DND-41 (cell line): ENCODE measurements at regions not wholly inside any gene's neighbourhood (a gene's known extent, or its start where the extent isn't known, plus 50 kb on each side); places are given as distances from the start of the nearest gene placed in this dataset.

Experiments
- EZH2 ChIP-seq: IDR thresholded peaks from 3 replicates; pipeline ENCODE4 v1.6.1; 2012; ENCODE audit warnings: borderline replicate concordance, low read depth, mild to moderate bottlenecking, moderate library complexity, low read length, inconsistent platforms; ENCODE audit not compliant: severe bottlenecking
- TF ChIP-seq, protein P1 (sequence below): IDR thresholded peaks from 2 replicates; pipeline ENCODE4 v1.5.1; 2012; ENCODE audit warnings: borderline replicate concordance, low read length, moderate library complexity, mild to moderate bottlenecking; ENCODE audit not compliant: poor library complexity, severe bottlenecking; ENCODE audit errors: extremely low read depth

DNA sequence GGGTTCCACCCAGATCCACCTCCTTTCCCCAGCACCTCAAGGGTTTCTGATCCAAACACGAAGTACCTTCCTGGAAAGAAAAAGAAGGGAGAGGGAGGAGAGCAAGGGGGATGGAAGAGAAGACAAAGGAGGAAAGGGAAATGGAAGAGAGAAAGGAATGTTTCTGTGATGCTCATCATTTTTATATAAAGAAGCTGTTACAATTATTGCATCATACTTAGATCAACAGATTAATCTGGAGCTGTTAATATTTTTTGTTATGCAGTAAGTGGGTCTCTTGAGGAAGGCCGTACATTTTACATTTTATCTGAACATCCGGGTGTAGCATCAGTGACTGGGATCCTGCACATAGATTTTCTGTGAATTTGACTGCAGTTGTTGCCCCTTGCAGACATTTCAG, 60.6 kb upstream of the NEDD4L start:
- TF ChIP-seq, protein P1, sequence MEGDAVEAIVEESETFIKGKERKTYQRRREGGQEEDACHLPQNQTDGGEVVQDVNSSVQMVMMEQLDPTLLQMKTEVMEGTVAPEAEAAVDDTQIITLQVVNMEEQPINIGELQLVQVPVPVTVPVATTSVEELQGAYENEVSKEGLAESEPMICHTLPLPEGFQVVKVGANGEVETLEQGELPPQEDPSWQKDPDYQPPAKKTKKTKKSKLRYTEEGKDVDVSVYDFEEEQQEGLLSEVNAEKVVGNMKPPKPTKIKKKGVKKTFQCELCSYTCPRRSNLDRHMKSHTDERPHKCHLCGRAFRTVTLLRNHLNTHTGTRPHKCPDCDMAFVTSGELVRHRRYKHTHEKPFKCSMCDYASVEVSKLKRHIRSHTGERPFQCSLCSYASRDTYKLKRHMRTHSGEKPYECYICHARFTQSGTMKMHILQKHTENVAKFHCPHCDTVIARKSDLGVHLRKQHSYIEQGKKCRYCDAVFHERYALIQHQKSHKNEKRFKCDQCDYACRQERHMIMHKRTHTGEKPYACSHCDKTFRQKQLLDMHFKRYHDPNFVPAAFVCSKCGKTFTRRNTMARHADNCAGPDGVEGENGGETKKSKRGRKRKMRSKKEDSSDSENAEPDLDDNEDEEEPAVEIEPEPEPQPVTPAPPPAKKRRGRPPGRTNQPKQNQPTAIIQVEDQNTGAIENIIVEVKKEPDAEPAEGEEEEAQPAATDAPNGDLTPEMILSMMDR = no peak
- no peak for TF ChIP-seq EZH2
